Natural killer cell (primary cell): ENCODE measurements at regions not wholly inside any gene's neighbourhood (a gene's known extent, or its start where the extent isn't known, plus 50 kb on each side); places are given as distances from the start of the nearest gene placed in this dataset.

Experiments
- ATAC-seq, 3 donors: fragments of 150-1000 bp in 2 of 3; fragments of 200-7000 bp in 1 of 3; cut with Tn5 transposase; 1 replicate in 1 of 3; 2 replicates in 2 of 3; pipeline ENCODE4 v1.10.0; 2021; ENCODE audit warnings: mild to moderate bottlenecking in 2 of 3, moderate library complexity in 2 of 3
- DNase-seq, 2 donors: peaks; one replicate each; pipeline versions ENCODE4 v3.0.0 to v3.0.0-alpha.2; 2013 to 2021; ENCODE audit warnings: mixed read lengths in 1 of 2
- H3K27ac ChIP-seq: one replicate; pipeline ENCODE4 v1.5.1; 2013; ENCODE audit warnings: mild to moderate bottlenecking, low read length
- H3K27me3 ChIP-seq: one replicate; pipeline ENCODE4 v1.6.1; 2013; ENCODE audit warnings: low read length; ENCODE audit not compliant: control insufficient read depth, insufficient read depth
- H3K36me3 ChIP-seq: one replicate; pipeline ENCODE4 v1.6.1; 2013; ENCODE audit warnings: low read length; ENCODE audit not compliant: control insufficient read depth, insufficient read depth
- H3K4me1 ChIP-seq: one replicate; pipeline ENCODE4 v1.6.1; 2013; ENCODE audit warnings: low read length; ENCODE audit not compliant: control insufficient read depth, insufficient read depth
- H3K4me3 ChIP-seq: one replicate; pipeline ENCODE4 v1.5.1; 2013; ENCODE audit warnings: low read length
- H3K9me3 ChIP-seq: one replicate; pipeline ENCODE4 v1.6.1; 2013; ENCODE audit warnings: low read length; ENCODE audit not compliant: control insufficient read depth, insufficient read depth
- H3K27ac Mint-ChIP-seq, 2 donors: one replicate each; pipeline ENCODE4 v1.8.0; 2022; ENCODE audit warnings: mild to moderate bottlenecking in 2 of 2, mixed read lengths in 2 of 2, moderate library complexity in 1 of 2
- H3K27me3 Mint-ChIP-seq, 2 donors: one replicate each; pipeline ENCODE4 v1.8.0; 2022; ENCODE audit warnings: low read depth in 2 of 2, mixed read lengths in 2 of 2
- H3K36me3 Mint-ChIP-seq: one replicate; pipeline ENCODE4 v1.8.0; 2022; ENCODE audit warnings: mixed read lengths
- H3K4me1 Mint-ChIP-seq, 2 donors: one replicate each; pipeline ENCODE4 v1.8.0; 2022; ENCODE audit warnings: mixed read lengths in 2 of 2
- H3K4me3 Mint-ChIP-seq: one replicate; pipeline ENCODE4 v1.8.0; 2022; ENCODE audit warnings: mild to moderate bottlenecking, moderate library complexity, mixed read lengths
- H3K9me3 Mint-ChIP-seq, 2 donors: one replicate each; pipeline ENCODE4 v1.8.0; 2022; ENCODE audit warnings: mixed read lengths in 2 of 2
- CTCF ChIP-seq: fragments of 200-600 bp; IDR thresholded peaks from one replicate; pipeline ENCODE4 v1.8.0; 2022; ENCODE audit warnings: antibody characterized with exemption
- WGBS: methylation state at CpG from one replicate; pipeline ENCODE4 v1.1.7; 2013; ENCODE audit warnings: missing lambda C conversion rate; ENCODE audit not compliant: insufficient coverage; 5-methylcytosine and 5-hydroxymethylcytosine counted together
- intact Hi-C: fragments of 100-400 bp; cut with micrococcal nuclease; formaldehyde crosslinking; loops from one replicate; pipeline ENCODE4 v1.14.2; 2022

GRCh38 chr6:137734875-137735182, 132.2 kb upstream of the TNFAIP3 start:
- Mint-ChIP-seq H3K9me3 (no peaks in the 10 kb centered on the region), H3K27me3 (peaks cover 22 to 49% of the 10 kb centered on the region in 2 donors), H3K4me3 (no peak overlapping the region), H3K4me1 (peaks cover 7 to 12% of the 10 kb centered on the region in 2 donors), H3K27ac (no peak overlapping the region), H3K36me3 (no peaks in the 10 kb centered on the region)
- no peak for TF ChIP-seq CTCF
- ATAC-seq (no peak), DNase-seq (no peak)
- Histone ChIP-seq H3K27me3 (no peaks in the 10 kb centered on the region), H3K36me3 (no peaks in the 10 kb centered on the region), H3K9me3 (no peaks in the 10 kb centered on the region), H3K27ac (no peak overlapping the region), H3K4me3 (no peak overlapping the region), H3K4me1 (no peaks in the 10 kb centered on the region)
- WGBS, result 92% methylated on average over 3 of the region's 4 CpGs
- intact Hi-C loops, result no loop called here

GRCh38 chr6:137736048-137736818, 130.8 kb upstream of the TNFAIP3 start:
- intact Hi-C loops, result no loop called here
- no peaks in the 10 kb centered on the region for H3K4me1 ChIP-seq
- H3K36me3 Mint-ChIP-seq, result no peaks in the 10 kb centered on the region
- no peaks in the 10 kb centered on the region for H3K9me3 ChIP-seq
- peaks cover 7 to 12% of the 10 kb centered on the region in 2 donors for H3K4me1 Mint-ChIP-seq
- DNase-seq (peak in 1 of 2 donors; percentile 59), ATAC-seq (peak in 1 of 3 donors; percentile 34)
- no peak overlapping the region for H3K4me3 Mint-ChIP-seq
- no peak overlapping the region for H3K27ac ChIP-seq
- H3K36me3 ChIP-seq, result no peaks in the 10 kb centered on the region
- peaks cover 32 to 59% of the 10 kb centered on the region in 2 donors for H3K27me3 Mint-ChIP-seq
- WGBS, result 78% methylated on average over 6 of the region's 6 CpGs
- H3K9me3 Mint-ChIP-seq, result no peaks in the 10 kb centered on the region
- no peak overlapping the region for H3K27ac Mint-ChIP-seq
- H3K27me3 ChIP-seq, result no peaks in the 10 kb centered on the region
- no peak for TF ChIP-seq CTCF
- no peak overlapping the region for H3K4me3 ChIP-seq

- Histone ChIP-seq H3K4me1 (no peaks in the 10 kb centered on the region), H3K9me3 (no peaks in the 10 kb centered on the region), H3K36me3 (no peaks in the 10 kb centered on the region), H3K27ac (no peak overlapping the region), H3K4me3 (no peak overlapping the region), H3K27me3 (no peaks in the 10 kb centered on the region)
- no peak overlapping the region for H3K27ac Mint-ChIP-seq
- no peaks in the 10 kb centered on the region for H3K9me3 Mint-ChIP-seq
- TF ChIP-seq CTCF, result no peak
- no peaks in the 10 kb centered on the region for H3K36me3 Mint-ChIP-seq
- no peak overlapping the region for H3K4me3 Mint-ChIP-seq
- WGBS, result 91% methylated on average over 2 of the region's 4 CpGs
- peaks cover 31 to 58% of the 10 kb centered on the region in 2 donors for H3K27me3 Mint-ChIP-seq
- ATAC-seq (no peak), DNase-seq (no peak)
- intact Hi-C loops, result no loop called here
- peaks cover 7 to 11% of the 10 kb centered on the region in 2 donors for H3K4me1 Mint-ChIP-seq
Observed at GRCh38 chr6:137736911-137737310, 130.1 kb upstream of the TNFAIP3 start.
